PC-3 (cell line): ENCODE measurements at regions not wholly inside any gene's neighbourhood (a gene's known extent, or its start where the extent isn't known, plus 50 kb on each side); places are given as distances from the start of the nearest gene placed in this dataset.

Experiments
- ATAC-seq: fragments of 200-7000 bp; cut with Tn5 transposase; 2 replicates; pipeline ENCODE4 v1.9.1; 2020; ENCODE audit warnings: mild to moderate bottlenecking, moderate library complexity
- BruUV-seq: library from RNA; stranded (reverse); fragments of 400-500 nt; replicated peaks from 2 replicates; lab custom pipeline; 2021; lab: Mats Ljungman, UMichigan
- CTCF ChIA-PET: fragments of 300-600 bp; sonication (Branson Sonifier 250); formaldehyde crosslinking; loops from one replicate; lab custom pipeline; 2022; ENCODE audit warnings: antibody characterized with exemption; lab: Charles Lee
- POLR2A ChIA-PET: fragments of 300-600 bp; sonication (Branson Sonifier 250); formaldehyde crosslinking; loops from one replicate; lab custom pipeline; 2022; ENCODE audit warnings: antibody characterized with exemption; ENCODE audit not compliant: unreplicated experiment; lab: Charles Lee
- DNase-seq: peaks from one replicate; pipeline ENCODE4 v3.0.0-alpha.2; 2015
- H2AFZ ChIP-seq: fragments of 300-600 bp; sonication (generic); 2 replicates; pipeline ENCODE4 v1.6.0; 2016; ENCODE audit warnings: antibody characterized with exemption, low read length
- H3F3A ChIP-seq: fragments of 300-600 bp; sonication (generic); one replicate; pipeline ENCODE4 v1.6.0; 2017; ENCODE audit warnings: antibody characterized with exemption, low read length, control low read depth, mild to moderate bottlenecking; ENCODE audit not compliant: unreplicated experiment
- H3K27ac ChIP-seq: fragments of 300-600 bp; sonication (generic); 2 replicates; pipeline ENCODE4 v1.5.1; 2016; ENCODE audit warnings: mild to moderate bottlenecking, low read length
- H3K27me3 ChIP-seq: fragments of 300-600 bp; sonication (generic); 2 replicates; pipeline ENCODE4 v1.6.1; 2016; ENCODE audit warnings: low read length, mixed read lengths
- H3K36me3 ChIP-seq: fragments of 300-600 bp; sonication (generic); 2 replicates; pipeline ENCODE4 v1.6.1; 2016; ENCODE audit warnings: low read depth, mixed run types, low read length, mixed read lengths
- H3K4me1 ChIP-seq: fragments of 300-600 bp; sonication (generic); 2 replicates; pipeline ENCODE4 v1.5.1; 2016; ENCODE audit warnings: low read length; ENCODE audit not compliant: insufficient read depth
- H3K4me2 ChIP-seq: fragments of 300-600 bp; sonication (generic); 2 replicates; pipeline ENCODE4 v1.6.0; 2016; ENCODE audit warnings: low read length
- H3K4me3 ChIP-seq: fragments of 300-600 bp; sonication (generic); 2 replicates; pipeline ENCODE4 v1.5.1; 2016; ENCODE audit warnings: mild to moderate bottlenecking, low read length, mixed read lengths
- H3K79me2 ChIP-seq: fragments of 300-600 bp; sonication (generic); 2 replicates; pipeline ENCODE4 v1.6.1; 2017; ENCODE audit warnings: low read length, mixed read lengths
- H3K9ac ChIP-seq: fragments of 300-600 bp; sonication (generic); 2 replicates; pipeline ENCODE4 v1.6.0; 2016; ENCODE audit warnings: mild to moderate bottlenecking, low read length
- H3K9me2 ChIP-seq: fragments of 300-600 bp; sonication (generic); replicated peaks from 2 replicates; pipeline ENCODE4 v1.6.1; 2016; ENCODE audit warnings: mixed run types, low read length, mixed read lengths
- H3K9me3 ChIP-seq: fragments of 300-600 bp; sonication (generic); 2 replicates; pipeline ENCODE4 v1.6.1; 2016; ENCODE audit warnings: low read length, mixed read lengths
- H4K20me1 ChIP-seq: fragments of 300-600 bp; sonication (generic); 2 replicates; pipeline ENCODE4 v1.6.1; 2016; ENCODE audit warnings: low read length, mixed read lengths
- CTCF ChIP-seq: fragments of 300-600 bp; sonication (generic); conservative IDR thresholded peaks from 2 replicates; pipeline ENCODE4 v1.5.1; 2017; ENCODE audit warnings: antibody characterized with exemption, low read depth, mild to moderate bottlenecking, low read length
- EZH2 ChIP-seq: fragments of 300-600 bp; sonication (generic); IDR thresholded peaks from one replicate; pipeline ENCODE4 v1.6.1; 2017; ENCODE audit warnings: antibody characterized with exemption, mild to moderate bottlenecking, low read length; ENCODE audit not compliant: unreplicated experiment
- EZH2phosphoT487 ChIP-seq: fragments of 300-600 bp; sonication (generic); IDR thresholded peaks from 2 replicates; pipeline ENCODE4 v1.6.1; 2018; ENCODE audit warnings: mild to moderate bottlenecking, antibody characterized with exemption, low read length, borderline replicate concordance
- intact Hi-C: fragments of 100-400 bp; cut with micrococcal nuclease; formaldehyde crosslinking; loops from 2 replicates; pipeline ENCODE4 v1.9.0; 2023

GRCh38 chr20:41678799-41679198, 60.6 kb upstream of the CHD6 start:
- no peaks in the 10 kb centered on the region for H3K4me1 ChIP-seq
- intact Hi-C loops: no loop called here
- no peaks in the 10 kb centered on the region for H3K9me3 ChIP-seq
- ATAC-seq (no peak), DNase-seq (peak; percentile 25)
- H3K27ac ChIP-seq: no peak overlapping the region
- CTCF ChIA-PET: no interaction called here
- no peaks in the 10 kb centered on the region for H3K36me3 ChIP-seq
- no peaks in the 10 kb centered on the region for H3F3A ChIP-seq
- no peaks in the 10 kb centered on the region for H3K9me2 ChIP-seq
- H2AFZ ChIP-seq: no peak overlapping the region
- POLR2A ChIA-PET: no interaction called here
- H4K20me1 ChIP-seq: no peaks in the 10 kb centered on the region
- TF ChIP-seq CTCF (no peak), EZH2phosphoT487 (no peak), EZH2 (no peak)
- H3K9ac ChIP-seq: no peak overlapping the region
- peaks cover 28% of the 10 kb centered on the region for H3K27me3 ChIP-seq
- H3K4me3 ChIP-seq: no peak overlapping the region
- no peak overlapping the region for H3K4me2 ChIP-seq
- no peaks in the 10 kb centered on the region for H3K79me2 ChIP-seq
- no TSS peak for BruUV-seq

GRCh38 chr20:41672282-41672681, 54.1 kb upstream of the CHD6 start:
- Histone ChIP-seq H3K79me2 (no peaks in the 10 kb centered on the region), H3K9me3 (no peaks in the 10 kb centered on the region), H3K4me1 (no peaks in the 10 kb centered on the region), H3K27me3 (peaks cover 64% of the 10 kb centered on the region), H3F3A (no peaks in the 10 kb centered on the region), H2AFZ (no peak overlapping the region), H3K9me2 (no peaks in the 10 kb centered on the region), H3K9ac (no peak overlapping the region), H3K36me3 (no peaks in the 10 kb centered on the region), H3K4me3 (no peak overlapping the region), H4K20me1 (no peaks in the 10 kb centered on the region), H3K27ac (no peak overlapping the region), H3K4me2 (no peak overlapping the region)
- ChIA-PET CTCF (no interaction called here), POLR2A (no interaction called here)
- no TSS peak for BruUV-seq
- ATAC-seq (no peak), DNase-seq (no peak)
- TF ChIP-seq EZH2 (no peak), CTCF (no peak), EZH2phosphoT487 (no peak)
- intact Hi-C loops: no loop called here

- CTCF ChIA-PET: no interaction called here
- no peaks in the 10 kb centered on the region for H3K79me2 ChIP-seq
- no peaks in the 10 kb centered on the region for H3K9me2 ChIP-seq
- no peak overlapping the region for H3K4me3 ChIP-seq
- H3K4me2 ChIP-seq: no peak overlapping the region
- H3K9ac ChIP-seq: no peak overlapping the region
- H3K36me3 ChIP-seq: no peaks in the 10 kb centered on the region
- TF ChIP-seq EZH2 (no peak), CTCF (no peak), EZH2phosphoT487 (no peak)
- no peaks in the 10 kb centered on the region for H3K4me1 ChIP-seq
- ATAC-seq (no peak), DNase-seq (no peak)
- no peak overlapping the region for H2AFZ ChIP-seq
- POLR2A ChIA-PET: no interaction called here
- no peaks in the 10 kb centered on the region for H3F3A ChIP-seq
- H3K27me3 ChIP-seq: peaks cover 58% of the 10 kb centered on the region
- H4K20me1 ChIP-seq: no peaks in the 10 kb centered on the region
- H3K27ac ChIP-seq: no peak overlapping the region
- intact Hi-C loops: no loop called here
- H3K9me3 ChIP-seq: no peaks in the 10 kb centered on the region
- BruUV-seq: no TSS peak
Observed at GRCh38 chr20:41671143-41671542, 53.0 kb upstream of the CHD6 start.
